ENCODE measurements at regions not wholly inside any gene's neighbourhood (a gene's known extent, or its start where the extent isn't known, plus 50 kb on each side); places are given as distances from the start of the nearest gene placed in this dataset.
"Not testable (repeated sequence)": the region's sequence is repeated elsewhere in the genome, so short reads cannot be mapped to it uniquely, and the experiment has no call there.

DNA sequence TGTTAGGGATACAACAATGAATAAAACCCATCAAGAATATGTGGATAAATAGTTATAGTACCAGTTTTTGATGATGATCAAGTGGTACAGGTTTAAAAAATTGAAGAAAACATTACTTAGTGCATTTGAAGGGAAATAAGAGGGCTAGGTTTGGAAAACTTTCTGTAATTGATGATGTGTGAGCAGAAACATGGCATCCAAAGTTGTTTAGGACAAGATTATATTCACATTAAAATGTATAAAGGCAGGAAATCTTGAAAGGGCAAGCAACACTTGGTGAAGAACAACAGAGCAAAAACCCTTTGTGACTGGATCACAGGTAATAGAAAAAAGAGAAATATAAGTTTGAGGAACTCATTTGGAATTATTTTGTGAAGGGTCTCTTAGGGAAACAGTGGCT, 572.3 kb upstream of the RAG2 start:
- FAIRE-seq = no peak
- TF ChIP-seq ZSCAN12 (CRISPR knock-in tag; IDR thresholded peaks at IDR 0.05) (no peak), ZNF678 (CRISPR knock-in tag; IDR thresholded peaks at IDR 0.05) (no peak), ZNF232 (CRISPR knock-in tag; IDR thresholded peaks at IDR 0.05; ENCODE audit: borderline replicate concordance) (no peak), MED8 (CRISPR knock-in tag; IDR thresholded peaks at IDR 0.05; ENCODE audit: insufficient replicate concordance) (no peak), HHEX (CRISPR knock-in tag; IDR thresholded peaks at IDR 0.05) (no peak), ZNF558 (CRISPR knock-in tag; IDR thresholded peaks at IDR 0.05; ENCODE audit: borderline replicate concordance) (no peak), AKAP8 (CRISPR knock-in tag; IDR thresholded peaks at IDR 0.05) (no peak), NFE2 (CRISPR knock-in tag; IDR thresholded peaks at IDR 0.05) (no peak), KLF12 (CRISPR knock-in tag; IDR thresholded peaks at IDR 0.05; ENCODE audit: borderline replicate concordance) (no peak), PCBP2 (optimal IDR thresholded peaks at IDR 0.05; ENCODE audit: low read depth, low read length, poor library complexity, severe bottlenecking) (no peak), ZNF160 (CRISPR knock-in tag; IDR thresholded peaks at IDR 0.05) (no peak), SMAD1 (CRISPR knock-in tag; IDR thresholded peaks at IDR 0.05; ENCODE audit: borderline replicate concordance, low read depth) (no peak), NKX3-1 (CRISPR knock-in tag; IDR thresholded peaks at IDR 0.05) (no peak), RELA (CRISPR knock-in tag; IDR thresholded peaks at IDR 0.05) (no peak), RBAK (CRISPR knock-in tag; IDR thresholded peaks at IDR 0.05) (no peak), ZNF883 (CRISPR knock-in tag; IDR thresholded peaks at IDR 0.05; ENCODE audit: not compliant biosample characterization) (no peak)
- TF ChIP-seq, protein P1, sequence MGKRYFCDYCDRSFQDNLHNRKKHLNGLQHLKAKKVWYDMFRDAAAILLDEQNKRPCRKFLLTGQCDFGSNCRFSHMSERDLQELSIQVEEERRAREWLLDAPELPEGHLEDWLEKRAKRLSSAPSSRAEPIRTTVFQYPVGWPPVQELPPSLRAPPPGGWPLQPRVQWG (CRISPR knock-in tag; IDR thresholded peaks at IDR 0.05; ENCODE audit: borderline replicate concordance, low read depth) = no peak
- TF ChIP-seq, protein P2, sequence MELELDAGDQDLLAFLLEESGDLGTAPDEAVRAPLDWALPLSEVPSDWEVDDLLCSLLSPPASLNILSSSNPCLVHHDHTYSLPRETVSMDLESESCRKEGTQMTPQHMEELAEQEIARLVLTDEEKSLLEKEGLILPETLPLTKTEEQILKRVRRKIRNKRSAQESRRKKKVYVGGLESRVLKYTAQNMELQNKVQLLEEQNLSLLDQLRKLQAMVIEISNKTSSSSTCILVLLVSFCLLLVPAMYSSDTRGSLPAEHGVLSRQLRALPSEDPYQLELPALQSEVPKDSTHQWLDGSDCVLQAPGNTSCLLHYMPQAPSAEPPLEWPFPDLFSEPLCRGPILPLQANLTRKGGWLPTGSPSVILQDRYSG (CRISPR knock-in tag; IDR thresholded peaks at IDR 0.05) = no peak
- TF ChIP-seq, protein P3, sequence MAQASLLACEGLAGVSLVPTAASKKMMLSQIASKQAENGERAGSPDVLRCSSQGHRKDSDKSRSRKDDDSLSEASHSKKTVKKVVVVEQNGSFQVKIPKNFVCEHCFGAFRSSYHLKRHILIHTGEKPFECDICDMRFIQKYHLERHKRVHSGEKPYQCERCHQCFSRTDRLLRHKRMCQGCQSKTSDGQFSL (CRISPR knock-in tag; IDR thresholded peaks at IDR 0.05) = no peak
- ATAC-seq = no peak
- no peaks in the 10 kb centered on the region for H3K27me3 ChIP-seq (ENCODE audit: control insufficient read depth in 1 of 2, insufficient read depth in 2 of 2, low read length in 2 of 2)
- ChIA-PET POLR2A (no interaction called here), CTCF (ENCODE audit: low intra/inter-chr PET ratio, low total read pairs) (no interaction called here)
- no TSS peak for BruUV-seq (replicated peaks)
- no peak overlapping the region for H3K4me3 ChIP-seq (replicated peaks in 1 of 3; ENCODE audit: insufficient read depth in 1 of 3, low read depth in 2 of 3, low read length in 3 of 3)
- H2AFZ ChIP-seq (ENCODE audit: low read length) = no peak overlapping the region
- no peak overlapping the region for H3K27ac ChIP-seq (ENCODE audit: extremely low read length, insufficient read depth, low read length)
- H3K4me2 ChIP-seq (ENCODE audit: low read depth, low read length) = no peak overlapping the region
- no peaks in the 10 kb centered on the region for H3K4me1 ChIP-seq (ENCODE audit: insufficient read depth, low read length)
- no peaks in the 10 kb centered on the region for H3K36me3 ChIP-seq (replicated peaks in 1 of 2; ENCODE audit: control insufficient read depth in 1 of 2, insufficient read depth in 2 of 2, low read length in 2 of 2)
- no peaks in the 10 kb centered on the region for H4K20me1 ChIP-seq (ENCODE audit: insufficient read depth, low read length)
- intact Hi-C loops (cut with micrococcal nuclease; ENCODE audit: unreplicated experiment) = no loop called here
- no peaks in the 10 kb centered on the region for H3K79me2 ChIP-seq (ENCODE audit: insufficient read depth, low read length)
- H3K9ac ChIP-seq (ENCODE audit: insufficient read depth, low read depth, low read length) = no peak overlapping the region
- in situ Hi-C loops (cut with HindIII; ENCODE audit: extremely low pct_ligation_motif_present, low pct_unique_long_range_greater_than_20kb) = no loop called here
- peaks cover 66% of the 10 kb centered on the region for H3K9me3 ChIP-seq (ENCODE audit: low read length)
- no peak for DNase-seq (ENCODE audit: low spot score)

DNA sequence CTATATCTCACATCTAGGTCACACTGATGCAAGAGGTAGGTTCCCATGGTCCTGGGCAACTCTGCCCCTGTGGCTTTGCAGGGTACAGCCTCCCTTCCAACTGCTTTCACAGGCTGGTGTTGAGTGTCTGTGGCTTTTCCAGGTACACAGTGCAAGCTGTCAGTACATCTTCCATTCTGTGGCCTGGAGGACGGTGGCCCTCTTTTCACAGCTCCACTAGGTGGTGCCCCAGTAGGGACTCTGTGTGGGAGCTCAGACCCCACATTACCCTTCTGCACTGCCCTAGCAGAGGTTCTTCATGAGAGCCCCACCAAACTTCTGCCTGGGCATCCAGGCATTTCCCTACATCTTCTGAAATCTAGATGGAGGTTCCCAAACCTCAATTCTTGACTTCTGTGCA, 547.4 kb upstream of the RAG2 start:
- BruUV-seq (replicated peaks); FAIRE-seq; H3K27me3 ChIP-seq (ENCODE audit: control insufficient read depth in 1 of 2, insufficient read depth in 2 of 2, low read length in 2 of 2); H3K36me3 ChIP-seq (replicated peaks in 1 of 2; ENCODE audit: control insufficient read depth in 1 of 2, insufficient read depth in 2 of 2, low read length in 2 of 2); H3K4me1 ChIP-seq (ENCODE audit: insufficient read depth, low read length); ATAC-seq; DNase-seq (ENCODE audit: low spot score); H3K27ac ChIP-seq (ENCODE audit: extremely low read length, insufficient read depth, low read length); intact Hi-C loops (cut with micrococcal nuclease; ENCODE audit: unreplicated experiment); POLR2A ChIA-PET; H3K79me2 ChIP-seq (ENCODE audit: insufficient read depth, low read length); H3K4me2 ChIP-seq (ENCODE audit: low read depth, low read length); H2AFZ ChIP-seq (ENCODE audit: low read length); H3K4me3 ChIP-seq (replicated peaks in 1 of 3; ENCODE audit: insufficient read depth in 1 of 3, low read depth in 2 of 3, low read length in 3 of 3); CTCF ChIA-PET (ENCODE audit: low intra/inter-chr PET ratio, low total read pairs); H4K20me1 ChIP-seq (ENCODE audit: insufficient read depth, low read length); in situ Hi-C loops (cut with HindIII; ENCODE audit: extremely low pct_ligation_motif_present, low pct_unique_long_range_greater_than_20kb); H3K9ac ChIP-seq (ENCODE audit: insufficient read depth, low read depth, low read length): not testable (repeated sequence)
- whole genome bisulfite sequencing (ENCODE audit: low lambda C conversion rate) = no CpG with 5 or more reads among the region's 1 CpG
- peaks cover 58% of the 10 kb centered on the region for H3K9me3 ChIP-seq (ENCODE audit: low read length)

Data from HepG2 (cell line).